ENCODE measurements at regions not wholly inside any gene's neighbourhood (a gene's known extent, or its start where the extent isn't known, plus 50 kb on each side); places are given as distances from the start of the nearest gene placed in this dataset.

GRCh38 chr4:176448761-176449160, 129.0 kb downstream of the SPCS3 start:
- TF ChIP-seq, protein P1, sequence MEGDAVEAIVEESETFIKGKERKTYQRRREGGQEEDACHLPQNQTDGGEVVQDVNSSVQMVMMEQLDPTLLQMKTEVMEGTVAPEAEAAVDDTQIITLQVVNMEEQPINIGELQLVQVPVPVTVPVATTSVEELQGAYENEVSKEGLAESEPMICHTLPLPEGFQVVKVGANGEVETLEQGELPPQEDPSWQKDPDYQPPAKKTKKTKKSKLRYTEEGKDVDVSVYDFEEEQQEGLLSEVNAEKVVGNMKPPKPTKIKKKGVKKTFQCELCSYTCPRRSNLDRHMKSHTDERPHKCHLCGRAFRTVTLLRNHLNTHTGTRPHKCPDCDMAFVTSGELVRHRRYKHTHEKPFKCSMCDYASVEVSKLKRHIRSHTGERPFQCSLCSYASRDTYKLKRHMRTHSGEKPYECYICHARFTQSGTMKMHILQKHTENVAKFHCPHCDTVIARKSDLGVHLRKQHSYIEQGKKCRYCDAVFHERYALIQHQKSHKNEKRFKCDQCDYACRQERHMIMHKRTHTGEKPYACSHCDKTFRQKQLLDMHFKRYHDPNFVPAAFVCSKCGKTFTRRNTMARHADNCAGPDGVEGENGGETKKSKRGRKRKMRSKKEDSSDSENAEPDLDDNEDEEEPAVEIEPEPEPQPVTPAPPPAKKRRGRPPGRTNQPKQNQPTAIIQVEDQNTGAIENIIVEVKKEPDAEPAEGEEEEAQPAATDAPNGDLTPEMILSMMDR (IDR thresholded peaks at IDR 0.05), result no peak
- TF ChIP-seq POLR2A (IDR thresholded peaks at IDR 0.05), result no peak
